ENCODE measurements at regions not wholly inside any gene's neighbourhood (a gene's known extent, or its start where the extent isn't known, plus 50 kb on each side); places are given as distances from the start of the nearest gene placed in this dataset.
A peak's percentile ranks its signal among the peaks of the same experiment; 100 is the strongest.

DNA sequence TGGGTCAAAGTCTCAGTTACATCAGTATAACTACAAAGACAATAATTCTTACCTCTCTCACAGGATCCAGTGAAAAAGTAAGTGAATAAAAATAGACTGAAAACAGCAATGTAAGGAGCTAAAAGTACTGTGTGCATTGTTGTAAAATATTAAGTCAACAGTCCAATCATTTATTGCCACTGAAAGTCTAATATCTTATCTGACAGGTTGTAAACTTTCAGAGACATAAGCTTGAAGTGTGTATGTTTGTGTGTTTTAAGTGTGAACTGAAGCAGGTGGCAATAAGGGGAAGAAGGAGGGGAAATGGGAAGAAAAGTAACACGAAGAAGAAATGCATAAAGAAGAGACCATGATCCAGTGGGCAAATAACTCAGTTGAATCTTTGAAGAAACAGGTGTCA, 229.7 kb upstream of the TAS2R1 start:
- no peaks in the 10 kb centered on the region for H3K27me3 Mint-ChIP-seq
- no peak overlapping the region for H3K27ac Mint-ChIP-seq
- ATAC-seq, result no peak

DNA sequence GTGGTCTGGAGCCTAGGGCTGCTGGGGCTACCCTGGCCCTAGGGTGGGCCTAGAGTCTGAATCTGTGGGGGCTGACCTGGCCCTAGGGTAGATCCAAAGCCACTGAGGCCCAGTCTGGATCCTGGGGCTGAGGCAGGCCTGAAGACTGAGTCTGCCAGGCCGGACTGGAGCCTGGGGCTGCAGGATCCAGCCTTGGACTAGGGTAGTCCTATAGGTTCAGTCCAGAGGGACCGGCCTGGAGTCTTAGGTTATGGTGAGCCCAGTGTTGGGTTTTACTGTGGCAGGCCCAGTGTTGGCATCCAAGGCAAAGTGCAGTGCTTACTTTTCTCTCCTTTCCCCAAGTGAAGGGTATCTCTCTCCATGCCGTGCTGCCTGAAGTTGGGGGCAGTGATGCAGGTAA, 227.9 kb upstream of the TAS2R1 start:
- no peaks in the 10 kb centered on the region for H3K36me3 Mint-ChIP-seq
- ATAC-seq, result peak; percentile 55
- no peak overlapping the region for H3K27ac Mint-ChIP-seq
- no peaks in the 10 kb centered on the region for H3K4me1 Mint-ChIP-seq
- no peak overlapping the region for H3K4me3 Mint-ChIP-seq
- H3K27me3 Mint-ChIP-seq, result no peaks in the 10 kb centered on the region
- peaks cover 3% of the 10 kb centered on the region for H3K9me3 Mint-ChIP-seq

More for the DNA sequence above, 229.7 kb upstream of the TAS2R1 start:
- H3K36me3 Mint-ChIP-seq, result no peaks in the 10 kb centered on the region
- H3K9me3 Mint-ChIP-seq, result peaks cover 5% of the 10 kb centered on the region
- no peak overlapping the region for H3K4me3 Mint-ChIP-seq
- no peaks in the 10 kb centered on the region for H3K4me1 Mint-ChIP-seq

DNA sequence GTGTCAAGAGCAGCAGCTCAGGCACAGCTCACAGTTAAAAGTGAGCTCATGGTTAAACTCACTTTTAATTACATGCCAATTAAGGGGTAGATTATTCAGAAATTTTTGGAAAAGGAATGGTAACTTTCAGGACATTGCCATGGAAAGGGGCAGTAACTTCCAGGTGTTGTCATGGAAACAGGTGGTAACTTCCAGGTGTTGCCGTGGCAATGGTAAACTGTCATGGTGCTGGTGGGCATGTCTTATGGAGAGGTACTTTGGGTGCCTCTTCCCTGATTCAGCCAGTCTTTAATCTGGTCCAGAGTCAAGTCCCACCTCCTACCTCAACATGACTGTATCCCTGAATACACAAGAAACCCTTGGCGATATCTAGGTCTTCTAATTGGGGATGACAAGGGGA, 223.2 kb upstream of the TAS2R1 start:
- no peaks in the 10 kb centered on the region for H3K27me3 Mint-ChIP-seq
- ATAC-seq, result no peak
- no peak overlapping the region for H3K27ac Mint-ChIP-seq

DNA sequence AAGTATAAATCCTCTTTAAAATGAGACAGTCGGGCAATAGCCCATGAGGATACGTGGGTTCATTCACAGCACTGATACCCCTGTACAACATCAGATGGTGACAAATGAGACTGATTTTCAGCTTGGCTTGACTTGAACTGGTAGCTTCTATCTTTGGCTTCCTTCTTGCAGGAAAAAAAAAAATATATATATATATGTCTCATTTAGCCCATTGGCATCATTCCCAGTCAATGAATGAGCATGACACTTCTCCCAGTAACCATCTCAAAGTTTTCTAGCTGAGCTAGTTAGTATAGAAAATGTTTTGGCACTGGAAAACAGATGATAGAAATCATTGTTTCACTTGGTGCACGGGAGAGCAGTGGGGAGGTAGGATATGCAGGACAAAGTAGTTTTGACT, 222.5 kb upstream of the TAS2R1 start:
- Mint-ChIP-seq H3K27ac (no peak overlapping the region), H3K27me3 (no peaks in the 10 kb centered on the region), H3K36me3 (no peaks in the 10 kb centered on the region), H3K4me3 (no peak overlapping the region), H3K9me3 (peaks cover 3% of the 10 kb centered on the region), H3K4me1 (no peaks in the 10 kb centered on the region)
- no peak for ATAC-seq

More for the DNA sequence above, 223.2 kb upstream of the TAS2R1 start:
- no peak overlapping the region for H3K4me3 Mint-ChIP-seq
- no peaks in the 10 kb centered on the region for H3K4me1 Mint-ChIP-seq
- no peaks in the 10 kb centered on the region for H3K36me3 Mint-ChIP-seq
- H3K9me3 Mint-ChIP-seq, result peaks cover 3% of the 10 kb centered on the region

DNA sequence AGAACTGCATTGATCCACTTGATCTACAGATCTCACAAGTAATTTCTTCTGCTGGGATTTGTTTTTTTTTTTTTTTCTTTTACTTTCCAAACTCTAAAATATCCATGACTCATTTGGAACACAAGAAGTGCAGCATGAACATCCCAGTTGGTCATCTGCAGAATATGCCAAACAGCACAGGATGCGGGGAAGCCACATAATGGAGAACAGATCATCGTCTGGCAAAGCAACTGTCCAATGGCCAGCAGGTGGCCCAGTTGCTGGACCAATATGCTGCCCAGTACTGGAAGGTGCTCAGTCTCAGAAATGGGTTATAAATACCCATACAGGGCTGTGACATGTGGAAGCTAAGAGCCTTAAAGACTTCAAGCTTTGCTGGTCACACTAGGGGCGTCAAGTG, 221.3 kb upstream of the TAS2R1 start:
- no peak for ATAC-seq
- no peaks in the 10 kb centered on the region for H3K36me3 Mint-ChIP-seq
- H3K9me3 Mint-ChIP-seq, result no peaks in the 10 kb centered on the region

DNA sequence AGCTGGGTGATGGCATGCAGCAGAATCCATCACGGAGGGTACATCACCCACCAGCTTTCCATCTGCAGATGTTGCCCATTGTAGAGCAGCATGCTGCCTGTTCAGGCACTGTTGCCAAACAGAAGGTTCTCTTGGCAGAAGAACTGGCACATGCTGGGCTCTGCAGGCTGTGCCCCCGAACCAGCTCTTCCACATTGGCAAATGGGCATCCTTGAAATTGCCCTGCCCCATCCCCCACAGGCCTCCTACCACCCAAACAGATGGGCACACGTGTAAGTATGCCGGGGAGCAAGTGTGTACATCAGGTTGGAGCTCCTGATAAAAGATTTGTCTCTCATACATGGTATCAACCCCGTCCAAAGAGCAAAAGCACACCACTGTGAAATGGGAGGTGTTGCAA, 220.3 kb upstream of the TAS2R1 start:
- no peaks in the 10 kb centered on the region for H3K9me3 Mint-ChIP-seq
- no peak overlapping the region for H3K27ac Mint-ChIP-seq
- H3K27me3 Mint-ChIP-seq, result no peaks in the 10 kb centered on the region
- no peaks in the 10 kb centered on the region for H3K36me3 Mint-ChIP-seq
- ATAC-seq, result no peak
- no peak overlapping the region for H3K4me3 Mint-ChIP-seq
- no peaks in the 10 kb centered on the region for H3K4me1 Mint-ChIP-seq

More for the DNA sequence above, 221.3 kb upstream of the TAS2R1 start:
- Mint-ChIP-seq H3K27ac (no peak overlapping the region), H3K4me1 (no peaks in the 10 kb centered on the region), H3K27me3 (no peaks in the 10 kb centered on the region), H3K4me3 (no peak overlapping the region)

DNA sequence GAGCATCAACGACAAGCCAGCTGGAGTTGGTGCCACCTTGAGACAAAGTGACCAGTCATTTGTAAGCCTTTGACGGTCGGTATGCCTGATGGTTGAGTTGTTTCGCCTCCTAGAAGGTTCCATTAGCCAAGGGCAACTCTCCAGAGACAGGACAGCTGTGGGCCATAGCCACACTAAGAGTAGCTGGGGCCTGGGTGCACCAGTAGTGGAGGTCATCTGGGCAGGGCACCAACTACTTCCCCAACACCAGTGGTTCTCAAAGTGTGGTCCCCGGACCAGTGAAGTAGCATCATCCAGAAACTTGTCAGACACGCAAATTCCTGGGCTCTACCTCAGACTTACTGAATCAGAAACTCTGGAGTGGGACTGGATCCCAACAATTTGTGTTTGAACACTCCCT, 217.5 kb upstream of the TAS2R1 start:
- Mint-ChIP-seq H3K9me3 (no peaks in the 10 kb centered on the region), H3K27ac (no peak overlapping the region), H3K4me1 (no peaks in the 10 kb centered on the region), H3K27me3 (no peaks in the 10 kb centered on the region), H3K4me3 (no peak overlapping the region), H3K36me3 (no peaks in the 10 kb centered on the region)
- ATAC-seq, result no peak

DNA sequence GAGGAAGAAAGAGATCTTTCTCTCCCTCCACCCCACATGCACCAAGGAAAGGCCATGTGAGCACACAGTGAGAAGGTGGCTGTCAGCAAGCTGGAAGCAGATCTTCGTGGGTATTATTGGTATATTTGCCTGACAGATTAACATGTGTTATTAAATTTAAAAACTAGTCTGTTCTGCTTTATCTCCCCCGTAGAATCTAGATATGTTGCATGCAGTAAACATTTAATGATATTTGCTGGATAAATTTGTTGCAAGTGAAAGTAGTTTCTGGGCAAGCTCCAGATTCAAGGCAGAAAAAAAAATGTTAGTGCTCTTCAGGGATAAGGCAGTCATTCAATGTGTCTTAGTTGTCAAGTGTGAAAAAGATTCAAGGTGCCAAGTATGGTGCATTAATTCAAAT, 215.0 kb upstream of the TAS2R1 start:
- no peak for ATAC-seq
- no peaks in the 10 kb centered on the region for H3K4me1 Mint-ChIP-seq
- no peaks in the 10 kb centered on the region for H3K9me3 Mint-ChIP-seq
- H3K27ac Mint-ChIP-seq, result no peak overlapping the region
- no peaks in the 10 kb centered on the region for H3K36me3 Mint-ChIP-seq
- H3K27me3 Mint-ChIP-seq, result no peaks in the 10 kb centered on the region
- no peak overlapping the region for H3K4me3 Mint-ChIP-seq

DNA sequence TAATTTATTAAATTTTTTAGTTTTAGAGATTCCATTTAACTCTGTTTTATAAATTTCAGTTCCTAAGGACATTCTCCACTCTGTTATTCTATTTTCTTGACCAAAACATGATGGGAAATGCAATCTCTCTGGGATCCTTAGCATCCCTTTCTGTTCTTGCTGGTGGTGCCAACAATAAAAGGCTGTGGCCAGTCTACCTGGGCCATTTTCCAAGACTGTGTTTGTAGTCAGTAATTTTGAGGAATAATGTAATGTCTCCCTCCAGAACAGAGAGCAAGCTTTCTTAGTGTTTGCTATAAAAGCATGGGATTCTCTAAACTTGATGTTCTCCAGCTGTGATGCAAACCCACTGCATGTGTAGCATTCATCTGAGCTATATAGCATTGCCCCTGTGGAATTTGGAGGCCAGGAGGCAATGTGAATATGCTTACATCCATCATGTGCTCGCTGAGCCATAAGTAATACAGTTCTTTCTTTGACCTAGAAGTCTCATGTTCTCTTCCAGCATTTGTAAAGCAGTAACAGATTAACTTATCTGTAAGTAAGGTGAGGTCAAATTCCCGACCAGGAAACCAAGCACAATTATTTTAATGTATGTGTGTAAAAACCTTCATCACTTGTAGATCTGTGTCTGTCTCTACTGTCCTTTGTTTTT, 211.5 kb upstream of the TAS2R1 start:
- Mint-ChIP-seq H3K9me3 (no peaks in the 10 kb centered on the region), H3K27me3 (no peaks in the 10 kb centered on the region), H3K4me1 (no peaks in the 10 kb centered on the region), H3K4me3 (no peak overlapping the region), H3K27ac (no peak overlapping the region), H3K36me3 (no peaks in the 10 kb centered on the region)
- no peak for ATAC-seq

DNA sequence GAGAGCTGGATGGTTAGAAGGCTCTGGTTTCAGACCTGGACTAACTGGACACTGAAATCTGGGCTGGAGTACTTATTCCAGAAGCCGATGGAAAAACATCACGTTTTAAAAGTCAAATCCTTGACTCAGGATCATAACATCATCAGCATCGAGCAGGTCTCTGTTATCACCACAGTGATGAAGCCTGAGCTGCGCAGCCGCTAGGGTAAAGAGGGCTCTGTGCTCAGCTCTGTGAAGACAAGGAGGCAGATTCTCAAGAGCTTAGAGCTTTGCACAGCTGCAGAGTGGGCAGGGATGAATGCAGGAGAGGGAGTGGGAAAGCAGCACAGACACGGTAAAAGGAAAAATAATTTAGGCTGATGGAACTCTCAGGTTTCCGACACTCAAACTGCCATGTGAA, 208.8 kb upstream of the TAS2R1 start:
- Mint-ChIP-seq H3K4me3 (no peak overlapping the region), H3K27ac (no peak overlapping the region), H3K27me3 (no peaks in the 10 kb centered on the region), H3K36me3 (no peaks in the 10 kb centered on the region), H3K4me1 (no peaks in the 10 kb centered on the region), H3K9me3 (no peaks in the 10 kb centered on the region)
- ATAC-seq, result no peak

DNA sequence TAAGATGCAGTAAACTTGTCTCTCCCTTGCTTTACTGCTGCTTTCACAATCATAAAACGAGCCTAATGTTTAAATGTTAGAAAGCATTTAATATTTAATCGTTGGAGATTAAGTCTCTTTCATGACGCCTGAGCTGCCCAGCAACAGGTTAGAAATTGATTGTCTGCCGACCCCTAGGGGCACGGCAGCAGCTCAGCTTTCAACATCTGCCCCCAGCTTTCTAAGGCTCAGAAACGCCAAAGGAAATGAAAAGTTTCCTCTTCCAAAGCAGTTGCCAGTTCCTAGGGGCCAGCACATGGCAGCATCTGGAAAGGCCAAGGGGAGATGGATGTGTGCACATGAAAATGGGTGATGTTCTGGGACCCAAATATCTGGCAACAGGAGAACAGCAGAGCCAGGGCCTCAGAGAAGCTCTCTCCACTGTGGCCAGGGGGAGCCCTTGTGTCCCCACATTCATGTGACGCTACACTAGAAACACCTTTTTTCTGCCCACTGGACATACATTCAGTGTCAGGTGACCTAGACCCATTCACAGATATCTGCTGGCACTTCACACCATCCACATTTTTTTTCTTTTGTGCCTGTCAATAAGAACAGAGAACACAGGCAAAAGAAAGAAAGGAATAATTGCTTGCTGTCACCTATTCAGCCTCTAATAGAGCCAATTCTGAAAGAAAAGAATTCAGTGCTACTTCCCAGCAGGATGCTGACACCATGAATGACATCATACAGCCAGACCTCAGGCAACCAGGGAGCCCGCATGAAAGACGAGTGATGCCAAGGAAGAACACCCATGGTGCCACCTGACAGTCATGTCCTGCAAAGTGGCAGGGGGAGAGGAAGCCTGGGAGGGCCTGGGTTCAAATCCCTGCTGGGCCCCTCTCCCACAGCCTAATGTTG, 205.0 kb upstream of the TAS2R1 start:
- Mint-ChIP-seq H3K27me3 (no peaks in the 10 kb centered on the region), H3K9me3 (peaks cover 3% of the 10 kb centered on the region), H3K4me1 (no peaks in the 10 kb centered on the region), H3K36me3 (no peaks in the 10 kb centered on the region), H3K4me3 (no peak overlapping the region), H3K27ac (no peak overlapping the region)
- ATAC-seq, result no peak

DNA sequence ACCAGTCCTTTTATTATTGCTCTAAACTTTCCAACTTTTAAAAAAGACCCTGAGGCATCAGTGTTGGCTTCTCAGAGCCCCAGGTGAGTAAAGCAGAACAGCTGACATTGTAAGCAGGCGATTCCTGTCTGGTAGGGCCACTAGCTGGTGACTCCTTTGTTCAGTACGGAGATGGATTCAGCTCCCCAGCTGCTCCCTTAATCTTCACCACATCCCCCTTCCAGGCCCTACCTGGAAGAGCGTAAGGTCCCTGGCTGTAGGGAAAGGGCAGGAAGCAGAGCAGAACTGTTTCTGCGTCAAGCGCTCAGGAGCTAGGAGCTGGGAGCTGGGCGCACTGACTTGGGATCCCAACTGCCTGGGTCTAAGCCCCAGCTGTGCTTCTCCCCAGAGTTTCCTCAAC, 203.7 kb upstream of the TAS2R1 start:
- H3K36me3 Mint-ChIP-seq, result no peaks in the 10 kb centered on the region
- peaks cover 4% of the 10 kb centered on the region for H3K9me3 Mint-ChIP-seq

DNA sequence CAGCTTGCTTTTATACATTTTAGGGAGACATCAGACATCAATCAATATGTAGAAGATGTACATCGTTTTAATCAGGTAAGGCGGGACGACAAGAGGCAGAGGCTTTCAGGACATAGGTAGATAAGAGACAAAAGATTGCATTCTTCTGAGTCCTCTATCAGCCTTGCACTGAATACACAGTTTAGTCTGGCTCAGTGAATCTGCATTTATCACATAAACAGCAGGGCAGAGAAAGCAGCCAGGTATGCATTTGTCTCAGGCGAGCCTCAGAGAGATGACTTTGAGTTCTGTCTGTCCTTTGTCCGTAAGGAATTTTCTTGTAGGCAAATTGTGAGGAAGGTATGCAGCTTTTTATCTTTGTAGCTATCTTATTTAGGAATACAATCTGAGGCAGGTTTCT, 202.8 kb upstream of the TAS2R1 start:
- no peaks in the 10 kb centered on the region for H3K36me3 Mint-ChIP-seq
- no peaks in the 10 kb centered on the region for H3K4me1 Mint-ChIP-seq
- no peak overlapping the region for H3K27ac Mint-ChIP-seq
- H3K9me3 Mint-ChIP-seq, result peaks cover 4% of the 10 kb centered on the region
- ATAC-seq, result no peak
- H3K27me3 Mint-ChIP-seq, result no peaks in the 10 kb centered on the region
- no peak overlapping the region for H3K4me3 Mint-ChIP-seq

More for the DNA sequence above, 203.7 kb upstream of the TAS2R1 start:
- Mint-ChIP-seq H3K4me3 (no peak overlapping the region), H3K27ac (no peak overlapping the region), H3K27me3 (no peaks in the 10 kb centered on the region), H3K4me1 (no peaks in the 10 kb centered on the region)
- ATAC-seq, result no peak

DNA sequence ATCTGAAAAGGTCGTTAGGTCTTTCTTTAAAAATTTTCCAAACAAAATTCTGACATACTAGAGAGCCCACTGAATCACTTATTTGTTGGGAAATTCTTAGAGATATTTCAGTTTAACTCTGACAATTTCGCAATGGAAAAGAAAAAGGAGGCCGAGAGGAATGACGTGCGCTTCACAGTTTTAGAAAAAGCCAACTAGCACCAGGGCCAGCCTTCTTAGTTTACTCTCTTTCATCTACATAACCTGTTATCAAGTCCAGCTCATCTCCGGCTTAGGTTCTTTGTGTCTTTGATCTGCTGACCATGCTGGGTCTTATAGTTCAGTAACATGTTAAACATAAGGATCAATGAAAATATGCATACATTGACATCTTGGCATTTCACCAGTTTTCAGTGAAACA, 201.7 kb upstream of the TAS2R1 start:
- no peak for ATAC-seq
- no peaks in the 10 kb centered on the region for H3K4me1 Mint-ChIP-seq
- no peaks in the 10 kb centered on the region for H3K27me3 Mint-ChIP-seq
- H3K9me3 Mint-ChIP-seq, result peaks cover 4% of the 10 kb centered on the region
- H3K27ac Mint-ChIP-seq, result no peak overlapping the region
- no peak overlapping the region for H3K4me3 Mint-ChIP-seq
- H3K36me3 Mint-ChIP-seq, result no peaks in the 10 kb centered on the region

DNA sequence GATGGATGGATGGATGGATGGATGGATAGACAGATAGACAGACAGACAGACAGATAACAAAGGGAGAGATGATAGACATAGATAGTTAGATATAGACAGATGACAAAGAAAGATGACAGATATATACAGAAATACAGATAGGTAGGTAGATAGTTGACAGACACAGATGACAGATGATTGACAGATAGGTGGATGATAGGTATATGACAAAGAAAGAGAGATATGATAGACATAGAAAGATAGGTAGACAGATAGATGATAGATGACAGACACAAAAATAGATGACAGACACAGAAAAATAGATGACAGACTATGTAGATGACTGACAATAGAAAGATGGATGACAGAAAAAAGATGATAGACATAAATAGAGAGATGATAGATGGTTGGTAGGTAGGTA, 200.0 kb upstream of the TAS2R1 start:
- ATAC-seq, result no peak
- Mint-ChIP-seq H3K9me3 (peaks cover 4% of the 10 kb centered on the region), H3K27ac (no peak overlapping the region), H3K4me3 (no peak overlapping the region), H3K27me3 (no peaks in the 10 kb centered on the region), H3K4me1 (no peaks in the 10 kb centered on the region), H3K36me3 (no peaks in the 10 kb centered on the region)

DNA sequence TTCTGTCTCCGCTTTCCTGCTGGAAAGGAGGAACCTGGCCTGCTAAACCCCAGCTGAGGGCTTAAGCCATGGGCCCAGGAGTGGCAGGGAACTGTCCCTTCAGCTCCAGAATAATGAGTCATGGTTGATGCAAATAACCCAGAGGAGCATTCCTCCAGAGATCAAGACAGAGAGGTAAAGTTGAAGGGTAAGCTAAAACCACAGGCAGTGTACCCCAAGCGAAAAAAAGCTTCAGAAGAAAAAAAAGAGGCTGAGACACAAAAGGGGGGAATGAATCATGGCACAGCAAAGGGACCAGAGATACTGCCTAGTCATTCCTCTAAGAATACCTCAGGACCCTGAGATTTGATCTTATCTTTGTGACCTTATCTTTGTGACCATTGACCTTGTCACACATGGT, 199.5 kb upstream of the TAS2R1 start:
- Mint-ChIP-seq H3K36me3 (no peaks in the 10 kb centered on the region), H3K4me1 (no peaks in the 10 kb centered on the region), H3K27ac (no peak overlapping the region), H3K4me3 (no peak overlapping the region), H3K9me3 (peaks cover 4% of the 10 kb centered on the region), H3K27me3 (no peaks in the 10 kb centered on the region)
- no peak for ATAC-seq
